Fibroblast of the aortic adventitia (primary cell): ENCODE measurements at regions not wholly inside any gene's neighbourhood (a gene's known extent, or its start where the extent isn't known, plus 50 kb on each side); places are given as distances from the start of the nearest gene placed in this dataset.

ENCODE experiments used
- DNase-seq: peaks from one replicate; pipeline ENCODE4 v3.0.0-alpha.2; 2010; ENCODE audit warnings: low read depth
- H3K4me3 ChIP-seq: 2 replicates; pipeline ENCODE4 v1.5.1; 2011; ENCODE audit warnings: low read depth, mild to moderate bottlenecking, control low read depth, low read length, moderate library complexity
- TF ChIP-seq, protein P1 (sequence below): IDR thresholded peaks from 2 replicates; pipeline ENCODE4 v1.5.1; 2011; ENCODE audit warnings: mild to moderate bottlenecking, low read length, control low read depth, inconsistent platforms; ENCODE audit not compliant: insufficient read depth

DNA sequence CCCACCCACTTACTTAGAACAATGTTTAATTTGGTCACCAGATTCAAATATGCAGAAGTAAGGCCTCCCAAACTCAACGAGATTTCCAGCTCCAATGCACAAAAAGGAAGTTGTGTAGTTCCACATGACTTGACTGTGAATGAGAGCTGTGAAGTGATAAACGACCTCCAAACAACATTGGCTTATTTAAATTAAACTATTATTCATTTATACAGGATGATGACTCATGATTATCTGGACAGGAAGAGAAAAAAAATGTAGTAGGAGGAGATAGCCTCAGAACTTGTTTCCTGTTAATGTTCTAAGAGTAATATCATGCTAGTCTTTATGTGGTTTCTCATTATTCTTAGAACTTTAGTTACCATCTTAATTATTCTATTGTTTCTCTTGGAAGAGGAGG, 237.3 kb downstream of the C1D start:
- DNase-seq, result peak; percentile 73
- no peak overlapping the region for H3K4me3 ChIP-seq
- TF ChIP-seq, protein P1, sequence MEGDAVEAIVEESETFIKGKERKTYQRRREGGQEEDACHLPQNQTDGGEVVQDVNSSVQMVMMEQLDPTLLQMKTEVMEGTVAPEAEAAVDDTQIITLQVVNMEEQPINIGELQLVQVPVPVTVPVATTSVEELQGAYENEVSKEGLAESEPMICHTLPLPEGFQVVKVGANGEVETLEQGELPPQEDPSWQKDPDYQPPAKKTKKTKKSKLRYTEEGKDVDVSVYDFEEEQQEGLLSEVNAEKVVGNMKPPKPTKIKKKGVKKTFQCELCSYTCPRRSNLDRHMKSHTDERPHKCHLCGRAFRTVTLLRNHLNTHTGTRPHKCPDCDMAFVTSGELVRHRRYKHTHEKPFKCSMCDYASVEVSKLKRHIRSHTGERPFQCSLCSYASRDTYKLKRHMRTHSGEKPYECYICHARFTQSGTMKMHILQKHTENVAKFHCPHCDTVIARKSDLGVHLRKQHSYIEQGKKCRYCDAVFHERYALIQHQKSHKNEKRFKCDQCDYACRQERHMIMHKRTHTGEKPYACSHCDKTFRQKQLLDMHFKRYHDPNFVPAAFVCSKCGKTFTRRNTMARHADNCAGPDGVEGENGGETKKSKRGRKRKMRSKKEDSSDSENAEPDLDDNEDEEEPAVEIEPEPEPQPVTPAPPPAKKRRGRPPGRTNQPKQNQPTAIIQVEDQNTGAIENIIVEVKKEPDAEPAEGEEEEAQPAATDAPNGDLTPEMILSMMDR, result no peak

DNA sequence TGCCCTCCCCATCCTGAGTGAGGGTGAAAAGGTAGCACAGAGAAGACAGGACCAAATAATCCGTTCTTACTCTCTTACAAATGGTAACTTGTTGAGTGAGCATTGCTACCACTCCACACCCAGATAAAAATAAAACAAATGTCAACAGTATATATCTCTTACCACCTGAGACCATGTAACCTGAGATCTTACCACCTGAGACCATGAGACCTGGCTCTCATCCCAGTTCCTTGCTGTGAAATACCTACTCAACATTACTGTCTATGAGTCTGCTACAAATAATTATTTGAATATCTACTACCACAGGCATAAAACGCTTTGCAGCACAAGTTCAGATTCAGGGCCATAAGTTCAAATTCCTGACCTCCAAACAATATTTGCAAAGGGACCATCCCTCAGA, 234.7 kb downstream of the C1D start:
- no peak overlapping the region for H3K4me3 ChIP-seq
- TF ChIP-seq, protein P1, result no peak
- DNase-seq, result no peak

DNA sequence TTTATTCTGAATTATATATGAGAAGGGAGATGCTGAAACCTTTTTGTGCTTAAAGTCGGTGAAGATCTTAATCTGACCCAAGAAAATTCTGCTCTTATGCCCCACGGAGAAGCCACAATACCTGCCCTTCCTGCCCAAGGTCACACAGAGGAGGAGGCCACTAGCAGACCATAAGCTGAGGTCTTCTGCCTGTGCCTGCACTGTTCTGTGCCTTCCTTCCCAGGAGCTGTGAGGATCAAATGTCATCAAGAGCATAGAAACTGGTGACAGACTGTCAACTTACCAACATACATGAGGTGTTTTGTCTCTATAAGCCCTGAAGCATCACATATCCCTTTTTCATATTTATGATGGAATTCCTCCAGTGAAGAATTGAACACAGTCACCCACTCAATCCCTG, 233.3 kb downstream of the C1D start:
- no peak for DNase-seq
- TF ChIP-seq, protein P1, result no peak
- no peak overlapping the region for H3K4me3 ChIP-seq

DNA sequence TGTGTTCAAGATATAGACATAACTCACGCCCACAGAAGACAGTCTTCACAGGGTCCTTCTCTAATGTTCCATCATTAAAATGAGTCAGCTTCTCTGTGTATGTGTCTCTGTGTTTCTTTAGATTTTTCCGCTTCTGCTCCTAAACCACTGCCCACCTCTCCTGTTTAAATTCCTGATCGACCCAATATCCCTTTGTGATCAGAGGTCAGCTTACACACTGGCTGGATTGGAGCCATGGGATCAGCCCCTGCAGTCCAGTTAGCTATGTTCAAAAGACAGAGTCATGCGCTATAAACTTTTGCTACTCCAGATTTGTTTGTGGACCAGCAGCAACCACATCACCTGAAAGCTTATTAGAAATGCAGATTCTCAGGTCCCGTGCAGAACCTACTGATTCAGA, 229.2 kb downstream of the C1D start:
- no peak overlapping the region for H3K4me3 ChIP-seq
- TF ChIP-seq, protein P1, result no peak
- no peak for DNase-seq

DNA sequence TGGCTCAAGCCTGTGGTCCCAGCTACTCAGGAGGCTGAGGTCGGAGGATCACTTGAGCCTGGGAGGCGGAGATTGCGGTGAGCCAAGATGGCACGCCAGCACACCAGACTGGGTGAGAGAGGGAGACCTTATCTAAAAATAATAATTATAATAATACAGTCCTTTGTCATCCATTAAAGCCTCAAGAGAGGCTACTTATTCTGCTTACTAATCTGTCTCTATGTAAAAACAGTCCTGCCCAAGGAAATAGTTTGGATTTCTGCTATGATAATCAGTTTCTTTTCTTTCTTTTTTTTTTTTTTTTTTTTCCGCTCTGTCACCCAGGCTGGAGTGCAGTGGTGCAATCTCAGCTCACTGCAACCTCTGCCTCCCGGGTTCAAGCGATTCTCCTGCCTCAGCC, 228.3 kb downstream of the C1D start:
- no peak for DNase-seq
- TF ChIP-seq, protein P1, result no peak
- no peak overlapping the region for H3K4me3 ChIP-seq

DNA sequence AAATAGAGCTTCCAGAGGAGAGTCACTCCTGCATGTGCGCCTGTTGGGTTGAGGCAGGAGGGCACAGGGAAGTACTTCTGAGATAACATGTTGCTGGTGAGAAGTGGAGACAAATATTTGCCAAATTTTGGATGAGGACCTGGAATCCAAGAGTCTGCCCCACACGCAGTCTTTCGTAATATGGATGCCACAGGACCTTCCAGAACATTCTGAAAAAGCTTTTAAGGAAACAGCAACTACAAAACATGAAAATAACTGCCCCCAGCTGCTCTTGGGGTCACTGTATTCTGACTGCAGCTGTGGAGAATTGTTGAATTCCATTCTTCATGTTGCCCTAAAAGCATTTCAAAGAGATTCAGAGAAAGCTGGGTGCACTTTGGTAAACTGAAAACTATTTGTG, 227.5 kb downstream of the C1D start:
- TF ChIP-seq, protein P1, result no peak
- no peak for DNase-seq
- H3K4me3 ChIP-seq, result no peak overlapping the region

DNA sequence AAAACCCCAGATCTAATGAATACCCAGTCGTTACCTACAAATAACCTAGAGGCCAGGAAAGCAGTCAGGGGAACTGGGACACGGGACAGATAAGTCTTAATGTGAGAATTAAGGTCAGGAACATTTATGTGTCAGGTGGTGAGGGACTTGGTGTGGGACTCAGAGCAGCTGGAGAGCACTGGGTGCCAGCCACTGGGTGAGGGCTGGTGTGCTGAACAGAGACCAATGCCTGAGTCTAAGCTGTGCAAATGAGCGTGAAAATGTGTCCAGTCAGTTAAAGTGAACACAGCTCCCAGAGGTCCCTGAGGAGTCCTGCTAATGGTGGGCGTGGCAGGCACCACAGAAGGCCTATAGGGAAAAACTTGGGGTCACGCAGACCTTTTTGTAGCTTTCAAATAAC, 225.9 kb downstream of the C1D start:
- TF ChIP-seq, protein P1, result no peak
- H3K4me3 ChIP-seq, result no peak overlapping the region
- DNase-seq, result no peak
